Amniotic stem cell (primary cell): ENCODE measurements at regions not wholly inside any gene's neighbourhood (a gene's known extent, or its start where the extent isn't known, plus 50 kb on each side); places are given as distances from the start of the nearest gene placed in this dataset.

Source experiments
- DNase-seq: peaks from one replicate; lab custom pipeline; 2025; lab: John Stamatoyannopoulos, UW

DNA sequence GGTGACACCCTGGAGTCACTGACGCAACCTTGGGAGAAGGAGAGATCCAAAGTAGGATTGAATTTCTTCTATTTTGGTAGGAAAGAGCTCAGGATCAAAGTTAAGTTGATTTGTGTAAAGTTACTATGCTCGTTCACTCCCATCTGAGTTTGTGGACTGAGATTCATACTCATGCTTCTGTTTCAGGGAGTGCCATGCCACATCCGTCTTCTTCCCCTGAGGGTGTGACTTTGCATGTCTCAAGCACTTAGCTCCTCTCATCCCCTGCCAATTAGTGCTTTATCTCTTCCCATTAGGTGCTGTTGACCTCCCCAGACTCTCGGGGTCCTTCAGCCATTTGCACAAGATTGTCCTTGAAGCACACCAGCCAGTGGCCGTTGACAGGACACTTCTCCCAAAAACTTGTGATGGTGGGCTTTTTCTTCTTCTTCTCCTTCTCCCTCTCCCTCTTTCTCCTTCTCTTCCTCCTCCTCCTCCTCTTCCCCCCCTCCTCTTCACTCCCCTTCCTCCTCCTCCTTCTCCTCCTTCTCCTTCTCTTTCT lies 232.2 kb upstream of the KLF4 start:
- no peak for DNase-seq

- no peak for DNase-seq
Measured at GRCh38 chr9:107720501-107720900, 230.9 kb upstream of the KLF4 start.

DNA sequence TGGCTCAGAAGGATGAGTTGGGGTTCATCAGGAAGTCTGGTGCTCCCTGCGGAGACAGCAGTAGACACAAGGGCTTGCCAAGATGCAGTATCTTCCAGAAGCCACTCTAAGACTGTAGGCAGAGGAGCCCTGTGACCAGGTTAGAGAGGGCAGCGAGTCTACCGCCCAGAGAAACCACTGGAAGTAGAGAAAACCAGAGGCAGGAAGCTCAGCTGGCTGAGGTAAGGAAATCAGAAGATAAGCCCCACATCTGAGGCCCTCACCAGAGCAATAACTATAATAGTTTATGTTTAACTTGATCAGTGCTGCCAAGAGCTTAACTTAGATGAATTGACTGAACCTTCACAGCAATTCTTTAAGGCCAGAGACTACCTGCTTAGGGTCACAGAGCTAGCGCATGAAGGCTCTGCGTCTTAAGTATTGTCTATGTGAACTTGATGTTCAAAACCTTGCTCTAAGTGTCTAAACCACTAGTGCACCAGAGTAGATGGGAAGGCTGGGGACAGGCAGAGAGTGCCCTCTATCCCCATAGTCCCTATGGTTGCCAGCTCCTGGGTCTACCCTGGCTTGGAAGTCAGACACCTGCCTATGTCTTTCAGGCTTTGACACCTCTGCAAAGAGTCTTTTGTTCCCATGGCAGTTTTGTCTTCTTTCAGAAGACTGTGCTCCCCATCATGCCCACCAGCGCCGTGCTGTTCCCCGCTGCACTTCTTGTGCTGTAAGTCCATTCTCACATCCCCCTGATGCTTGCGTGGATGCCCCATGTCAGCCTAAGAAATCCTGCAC lies 228.2 kb upstream of the KLF4 start:
- DNase-seq = no peak

GRCh38 chr9:107715740-107716139 lies 226.2 kb upstream of the KLF4 start:
- no peak for DNase-seq

GRCh38 chr9:107713470-107713869 lies 223.9 kb upstream of the KLF4 start:
- no peak for DNase-seq

DNA sequence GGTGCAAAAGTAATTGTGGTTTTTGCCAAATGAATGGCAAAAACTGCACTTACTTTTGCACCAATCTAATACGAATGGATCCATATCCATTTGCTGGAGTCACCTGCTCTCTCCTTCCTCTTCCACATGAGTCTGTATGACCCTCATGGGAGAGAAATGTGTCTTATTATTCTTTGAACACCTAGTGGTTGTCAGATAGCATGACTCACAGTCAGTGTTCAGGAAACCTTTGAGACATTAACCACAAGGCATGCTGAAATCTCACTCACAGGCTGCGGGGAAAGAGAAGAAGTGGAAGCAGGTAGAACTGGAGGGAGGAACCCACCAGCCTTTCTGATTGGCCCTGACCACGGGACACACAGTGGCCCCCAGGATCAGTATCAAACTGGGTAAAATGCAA lies 222.8 kb upstream of the KLF4 start:
- no peak for DNase-seq

GRCh38 chr9:107711542-107711941 lies 222.0 kb upstream of the KLF4 start:
- peak; percentile 54 for DNase-seq

DNA sequence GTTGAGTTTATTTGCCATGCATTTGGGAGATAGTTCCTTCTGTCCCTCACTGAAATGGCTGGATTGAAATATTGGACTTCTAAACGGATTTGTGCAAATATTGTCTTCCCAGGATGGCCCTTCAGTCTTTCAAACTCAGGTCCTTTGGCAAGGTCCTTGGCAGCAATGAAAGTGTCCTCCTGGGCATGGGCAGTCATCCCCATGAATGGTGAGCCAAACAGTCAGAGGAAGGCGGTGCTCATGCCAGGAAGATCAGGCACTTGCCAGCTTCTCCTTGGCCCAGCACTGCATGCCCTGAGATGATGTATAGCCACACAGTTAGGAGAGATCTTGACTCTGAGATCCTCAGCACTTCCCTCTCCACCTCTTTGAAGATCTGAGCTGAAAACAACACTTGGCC lies 221.4 kb upstream of the KLF4 start:
- DNase-seq = no peak

- DNase-seq = no peak
Measured at GRCh38 chr9:107710546-107710945, 221.0 kb upstream of the KLF4 start.

GRCh38 chr9:107708791-107709190 lies 219.2 kb upstream of the KLF4 start:
- DNase-seq = no peak

DNA sequence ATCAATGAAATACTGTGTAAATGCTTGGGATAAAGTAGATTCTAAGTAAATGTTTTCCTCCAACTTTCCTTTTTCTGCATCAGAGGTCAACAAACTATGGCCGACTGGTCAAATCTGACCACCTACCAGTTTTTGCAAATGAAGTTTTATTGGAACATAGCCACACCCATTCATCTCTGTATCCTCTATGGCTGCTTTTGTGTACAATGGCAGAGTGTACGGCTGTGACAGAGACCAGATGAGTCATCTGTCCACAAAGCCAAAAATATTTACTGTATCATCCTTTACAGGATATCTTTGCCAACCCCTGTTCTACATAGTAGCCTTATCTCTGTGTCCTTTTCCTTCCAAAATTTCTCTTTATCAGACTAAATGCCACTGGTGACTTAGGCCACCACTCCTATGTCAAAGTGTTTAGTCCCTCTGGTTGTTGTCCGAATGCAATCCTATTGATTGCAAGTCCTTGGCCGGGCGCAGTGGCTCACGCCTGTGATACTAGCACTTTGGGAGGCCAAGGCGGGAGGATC lies 218.4 kb upstream of the KLF4 start:
- DNase-seq = no peak

DNA sequence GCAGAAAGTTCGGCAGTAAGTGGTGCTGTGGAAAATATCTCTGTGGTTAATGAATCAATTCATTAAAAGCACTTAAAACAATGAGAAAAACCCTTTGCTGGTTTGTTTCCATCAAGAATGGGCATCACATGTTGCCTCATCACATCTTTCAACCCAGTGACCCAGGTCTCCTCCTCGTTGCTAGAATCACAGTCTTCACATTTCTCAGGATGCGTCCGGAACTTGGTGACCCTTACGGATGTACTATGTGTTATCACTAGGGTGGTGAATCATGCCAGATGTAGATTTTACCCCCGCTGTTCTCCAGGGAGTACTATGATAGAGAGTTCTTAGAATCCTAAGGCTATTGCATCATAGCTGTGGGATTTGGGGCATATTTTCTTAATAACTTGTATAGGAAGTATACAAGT lies 217.9 kb upstream of the KLF4 start:
- no peak for DNase-seq

DNA sequence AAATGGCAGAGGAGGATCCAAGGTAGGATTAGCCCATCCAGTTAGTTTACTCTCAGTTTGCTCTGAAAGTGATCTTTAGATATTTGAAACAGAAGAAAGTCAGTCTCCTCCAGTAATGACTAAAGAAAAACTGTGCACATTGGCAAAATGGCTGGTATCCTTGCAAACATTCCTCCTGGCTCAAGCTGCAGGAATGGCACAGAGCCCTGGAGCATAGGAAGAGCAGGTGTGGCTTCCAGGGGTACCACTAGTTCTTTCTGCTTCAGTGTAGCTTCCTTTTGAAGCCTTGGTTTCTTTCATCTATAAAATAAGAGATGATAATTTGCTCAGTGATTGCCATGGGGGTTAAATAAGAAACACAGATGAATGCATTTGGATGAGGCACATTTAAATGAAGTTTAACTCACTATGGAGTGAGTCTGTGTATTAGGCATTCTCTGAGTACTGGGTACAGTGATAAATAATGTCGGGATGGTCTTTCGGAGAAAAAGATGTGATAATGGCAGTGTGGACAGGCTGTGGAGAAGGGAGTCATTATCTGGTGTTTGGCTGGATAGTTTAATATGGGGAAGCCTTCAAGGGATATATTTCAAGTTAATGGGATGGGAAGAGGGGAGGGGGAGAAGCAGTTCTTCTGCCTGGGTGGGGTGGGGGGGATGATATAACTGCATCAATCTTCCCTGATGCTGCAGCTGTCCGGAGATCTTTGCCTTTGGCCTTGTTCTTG lies 217.3 kb upstream of the KLF4 start:
- DNase-seq = no peak

- DNase-seq = no peak
Measured at GRCh38 chr9:107705521-107705920, 216.0 kb upstream of the KLF4 start.

DNA sequence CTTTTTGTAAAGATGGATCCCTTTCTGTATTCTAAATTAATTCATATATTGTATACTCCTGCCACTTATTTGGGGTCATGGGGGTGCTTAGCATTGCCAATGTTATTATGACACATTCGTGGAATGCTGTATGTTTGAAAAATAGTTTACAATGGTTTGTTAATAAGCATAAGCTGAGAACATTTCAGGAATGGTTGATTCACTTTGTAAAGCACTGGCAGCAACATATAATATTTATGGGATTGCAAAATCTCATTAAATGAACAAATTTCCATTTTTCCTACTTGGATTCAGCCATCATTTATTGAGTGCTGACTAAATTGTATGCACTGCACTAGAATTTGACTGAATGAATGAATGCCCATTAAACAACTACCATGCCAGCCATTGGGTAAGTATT lies 215.2 kb upstream of the KLF4 start:
- no peak for DNase-seq

- no peak for DNase-seq
Measured at GRCh38 chr9:107703651-107704050, 214.1 kb upstream of the KLF4 start.

- DNase-seq = no peak
Measured at GRCh38 chr9:107700847-107701246, 211.3 kb upstream of the KLF4 start.

- DNase-seq = no peak
Measured at GRCh38 chr9:107699231-107699630, 209.7 kb upstream of the KLF4 start.

DNA sequence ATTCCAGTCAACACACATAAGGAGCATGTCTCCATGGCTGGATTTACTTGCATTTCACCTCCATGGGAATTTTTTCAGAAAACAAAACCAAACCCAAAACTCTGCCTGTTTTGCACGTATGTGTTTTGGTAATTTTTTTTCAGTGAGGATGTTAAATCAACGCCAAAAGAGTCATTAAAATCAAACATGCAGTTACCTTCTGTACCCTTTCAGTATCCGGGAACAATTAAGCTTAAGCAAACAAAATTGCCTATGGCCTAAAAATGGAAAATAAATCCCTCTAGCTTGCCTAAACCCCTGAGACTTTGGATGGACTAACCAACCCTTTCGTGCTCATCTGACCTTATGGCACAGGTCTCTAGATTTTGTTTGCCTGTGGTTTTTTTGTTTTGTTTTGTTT lies 209.2 kb upstream of the KLF4 start:
- no peak for DNase-seq

- DNase-seq = no peak
Measured at GRCh38 chr9:107696302-107696701, 206.7 kb upstream of the KLF4 start.

- no peak for DNase-seq
Measured at GRCh38 chr9:107694390-107694789, 204.8 kb upstream of the KLF4 start.

- DNase-seq = no peak
Measured at GRCh38 chr9:107693625-107694326, 204.2 kb upstream of the KLF4 start.

GRCh38 chr9:107691664-107692063 lies 202.1 kb upstream of the KLF4 start:
- DNase-seq = no peak
